ENCODE measurements at regions not wholly inside any gene's neighbourhood (a gene's known extent, or its start where the extent isn't known, plus 50 kb on each side); places are given as distances from the start of the nearest gene placed in this dataset.

- TF ChIP-seq, protein P1, sequence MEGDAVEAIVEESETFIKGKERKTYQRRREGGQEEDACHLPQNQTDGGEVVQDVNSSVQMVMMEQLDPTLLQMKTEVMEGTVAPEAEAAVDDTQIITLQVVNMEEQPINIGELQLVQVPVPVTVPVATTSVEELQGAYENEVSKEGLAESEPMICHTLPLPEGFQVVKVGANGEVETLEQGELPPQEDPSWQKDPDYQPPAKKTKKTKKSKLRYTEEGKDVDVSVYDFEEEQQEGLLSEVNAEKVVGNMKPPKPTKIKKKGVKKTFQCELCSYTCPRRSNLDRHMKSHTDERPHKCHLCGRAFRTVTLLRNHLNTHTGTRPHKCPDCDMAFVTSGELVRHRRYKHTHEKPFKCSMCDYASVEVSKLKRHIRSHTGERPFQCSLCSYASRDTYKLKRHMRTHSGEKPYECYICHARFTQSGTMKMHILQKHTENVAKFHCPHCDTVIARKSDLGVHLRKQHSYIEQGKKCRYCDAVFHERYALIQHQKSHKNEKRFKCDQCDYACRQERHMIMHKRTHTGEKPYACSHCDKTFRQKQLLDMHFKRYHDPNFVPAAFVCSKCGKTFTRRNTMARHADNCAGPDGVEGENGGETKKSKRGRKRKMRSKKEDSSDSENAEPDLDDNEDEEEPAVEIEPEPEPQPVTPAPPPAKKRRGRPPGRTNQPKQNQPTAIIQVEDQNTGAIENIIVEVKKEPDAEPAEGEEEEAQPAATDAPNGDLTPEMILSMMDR (IDR thresholded peaks at IDR 0.05; ENCODE audit: poor library complexity) = no peak
- TF ChIP-seq EZH2 (IDR thresholded peaks at IDR 0.05; ENCODE audit: borderline replicate concordance) = no peak
Measured at GRCh38 chrX:18039023-18039422, 177.9 kb upstream of the RAI2 start.

All from hepatocyte (in vitro differentiated cells).